ENCODE measurements at regions not wholly inside any gene's neighbourhood (a gene's known extent, or its start where the extent isn't known, plus 50 kb on each side); places are given as distances from the start of the nearest gene placed in this dataset.

DNA sequence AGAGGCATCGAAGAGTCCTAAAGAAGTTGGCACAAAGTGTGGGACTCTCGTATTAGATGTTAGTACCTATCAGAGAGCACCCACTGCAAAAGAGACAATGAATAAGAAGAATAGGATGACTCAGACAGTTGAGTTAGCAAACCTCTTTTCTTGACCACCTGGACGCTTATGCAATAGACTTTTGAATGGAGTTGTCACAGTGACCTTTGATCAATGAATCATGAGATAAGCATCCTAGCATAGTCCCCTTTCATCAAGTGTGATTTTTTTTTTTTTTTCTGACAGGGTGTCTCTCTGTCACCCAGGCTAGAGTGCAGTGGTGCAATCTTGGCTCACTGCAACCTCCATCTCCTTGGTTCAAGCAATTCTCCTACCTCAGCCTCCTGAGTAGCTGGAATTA, 1417.9 kb upstream of the GOT2 start:
- Histone ChIP-seq H3K4me1 (ENCODE audit: control insufficient read depth, insufficient read depth, low read length) (no peaks in the 10 kb centered on the region), H3K27ac (ENCODE audit: low read length) (no peak overlapping the region), H3K9me3 (ENCODE audit: control insufficient read depth, insufficient read depth, low read depth, low read length) (no peaks in the 10 kb centered on the region), H3K4me3 (ENCODE audit: low read depth in 2 of 2, low read length in 2 of 2) (no peak overlapping the region), H3K27me3 (ENCODE audit: control insufficient read depth, insufficient read depth, low read length) (no peaks in the 10 kb centered on the region), H3K36me3 (ENCODE audit: control insufficient read depth, insufficient read depth, low read length) (no peaks in the 10 kb centered on the region)
- TF ChIP-seq SIN3A (IDR thresholded peaks at IDR 0.05; ENCODE audit: borderline replicate concordance, insufficient read depth, low read depth, low read length) (no peak), POLR2AphosphoS5 (IDR thresholded peaks at IDR 0.05; ENCODE audit: low read depth, low read length) (no peak), TCF7L2 (IDR thresholded peaks at IDR 0.05; ENCODE audit: low read depth, low read length) (no peak)
- TF ChIP-seq, protein P1, sequence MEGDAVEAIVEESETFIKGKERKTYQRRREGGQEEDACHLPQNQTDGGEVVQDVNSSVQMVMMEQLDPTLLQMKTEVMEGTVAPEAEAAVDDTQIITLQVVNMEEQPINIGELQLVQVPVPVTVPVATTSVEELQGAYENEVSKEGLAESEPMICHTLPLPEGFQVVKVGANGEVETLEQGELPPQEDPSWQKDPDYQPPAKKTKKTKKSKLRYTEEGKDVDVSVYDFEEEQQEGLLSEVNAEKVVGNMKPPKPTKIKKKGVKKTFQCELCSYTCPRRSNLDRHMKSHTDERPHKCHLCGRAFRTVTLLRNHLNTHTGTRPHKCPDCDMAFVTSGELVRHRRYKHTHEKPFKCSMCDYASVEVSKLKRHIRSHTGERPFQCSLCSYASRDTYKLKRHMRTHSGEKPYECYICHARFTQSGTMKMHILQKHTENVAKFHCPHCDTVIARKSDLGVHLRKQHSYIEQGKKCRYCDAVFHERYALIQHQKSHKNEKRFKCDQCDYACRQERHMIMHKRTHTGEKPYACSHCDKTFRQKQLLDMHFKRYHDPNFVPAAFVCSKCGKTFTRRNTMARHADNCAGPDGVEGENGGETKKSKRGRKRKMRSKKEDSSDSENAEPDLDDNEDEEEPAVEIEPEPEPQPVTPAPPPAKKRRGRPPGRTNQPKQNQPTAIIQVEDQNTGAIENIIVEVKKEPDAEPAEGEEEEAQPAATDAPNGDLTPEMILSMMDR (IDR thresholded peaks at IDR 0.05), result no peak
- TF ChIP-seq, protein P2, sequence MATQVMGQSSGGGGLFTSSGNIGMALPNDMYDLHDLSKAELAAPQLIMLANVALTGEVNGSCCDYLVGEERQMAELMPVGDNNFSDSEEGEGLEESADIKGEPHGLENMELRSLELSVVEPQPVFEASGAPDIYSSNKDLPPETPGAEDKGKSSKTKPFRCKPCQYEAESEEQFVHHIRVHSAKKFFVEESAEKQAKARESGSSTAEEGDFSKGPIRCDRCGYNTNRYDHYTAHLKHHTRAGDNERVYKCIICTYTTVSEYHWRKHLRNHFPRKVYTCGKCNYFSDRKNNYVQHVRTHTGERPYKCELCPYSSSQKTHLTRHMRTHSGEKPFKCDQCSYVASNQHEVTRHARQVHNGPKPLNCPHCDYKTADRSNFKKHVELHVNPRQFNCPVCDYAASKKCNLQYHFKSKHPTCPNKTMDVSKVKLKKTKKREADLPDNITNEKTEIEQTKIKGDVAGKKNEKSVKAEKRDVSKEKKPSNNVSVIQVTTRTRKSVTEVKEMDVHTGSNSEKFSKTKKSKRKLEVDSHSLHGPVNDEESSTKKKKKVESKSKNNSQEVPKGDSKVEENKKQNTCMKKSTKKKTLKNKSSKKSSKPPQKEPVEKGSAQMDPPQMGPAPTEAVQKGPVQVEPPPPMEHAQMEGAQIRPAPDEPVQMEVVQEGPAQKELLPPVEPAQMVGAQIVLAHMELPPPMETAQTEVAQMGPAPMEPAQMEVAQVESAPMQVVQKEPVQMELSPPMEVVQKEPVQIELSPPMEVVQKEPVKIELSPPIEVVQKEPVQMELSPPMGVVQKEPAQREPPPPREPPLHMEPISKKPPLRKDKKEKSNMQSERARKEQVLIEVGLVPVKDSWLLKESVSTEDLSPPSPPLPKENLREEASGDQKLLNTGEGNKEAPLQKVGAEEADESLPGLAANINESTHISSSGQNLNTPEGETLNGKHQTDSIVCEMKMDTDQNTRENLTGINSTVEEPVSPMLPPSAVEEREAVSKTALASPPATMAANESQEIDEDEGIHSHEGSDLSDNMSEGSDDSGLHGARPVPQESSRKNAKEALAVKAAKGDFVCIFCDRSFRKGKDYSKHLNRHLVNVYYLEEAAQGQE (IDR thresholded peaks at IDR 0.05; ENCODE audit: insufficient read depth in 1 of 2, low read depth in 2 of 2, low read length in 1 of 2), result no peak
- in situ Hi-C loops (cut with HindIII; ENCODE audit: low pct_unique_long_range_greater_than_20kb, low sequenced_read_pairs), result no loop called here
- ChIA-PET CTCF (no interaction called here), POLR2A (no interaction called here)
- intact Hi-C loops (cut with micrococcal nuclease; ENCODE audit: unreplicated experiment), result no loop called here
- BruUV-seq (replicated peaks), result no TSS peak
- no peak for ATAC-seq
- no peak for DNase-seq (ENCODE audit: low read depth, low spot score)

DNA sequence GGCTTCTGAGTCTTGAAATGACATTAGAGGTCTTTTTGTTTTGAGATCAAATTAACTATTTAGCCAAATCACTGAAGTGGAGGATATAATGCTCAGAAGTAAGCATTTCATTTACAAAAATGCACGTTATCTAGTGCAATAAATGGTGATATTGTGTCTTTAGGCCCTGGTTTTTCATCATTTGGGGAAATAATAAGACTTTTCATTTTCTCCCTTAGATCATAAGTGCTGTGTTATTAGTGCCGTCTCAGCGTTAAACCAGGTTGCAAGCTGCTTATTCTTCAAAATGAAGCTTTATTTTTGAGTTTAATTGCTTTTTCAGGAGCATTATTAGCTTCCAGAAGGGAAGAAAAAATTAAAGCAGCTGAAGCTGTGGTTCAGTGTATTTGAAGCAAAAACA, 1416.8 kb upstream of the GOT2 start:
- ATAC-seq (no peak), DNase-seq (ENCODE audit: low read depth, low spot score) (no peak)
- CTCF ChIA-PET, result no interaction called here
- Histone ChIP-seq H3K27ac (ENCODE audit: low read length) (no peak overlapping the region), H3K9me3 (ENCODE audit: control insufficient read depth, insufficient read depth, low read depth, low read length) (no peaks in the 10 kb centered on the region), H3K4me1 (ENCODE audit: control insufficient read depth, insufficient read depth, low read length) (no peaks in the 10 kb centered on the region), H3K4me3 (ENCODE audit: low read depth in 2 of 2, low read length in 2 of 2) (no peak overlapping the region), H3K36me3 (ENCODE audit: control insufficient read depth, insufficient read depth, low read length) (no peaks in the 10 kb centered on the region), H3K27me3 (ENCODE audit: control insufficient read depth, insufficient read depth, low read length) (no peaks in the 10 kb centered on the region)
- TF ChIP-seq, protein P1 (IDR thresholded peaks at IDR 0.05), result no peak
- no peak for TF ChIP-seq POLR2AphosphoS5 (IDR thresholded peaks at IDR 0.05; ENCODE audit: low read depth, low read length)
- TF ChIP-seq, protein P2 (IDR thresholded peaks at IDR 0.05; ENCODE audit: insufficient read depth in 1 of 2, low read depth in 2 of 2, low read length in 1 of 2), result no peak
- no peak for TF ChIP-seq TCF7L2 (IDR thresholded peaks at IDR 0.05; ENCODE audit: low read depth, low read length)
- TF ChIP-seq SIN3A (IDR thresholded peaks at IDR 0.05; ENCODE audit: borderline replicate concordance, insufficient read depth, low read depth, low read length), result no peak
- intact Hi-C loops (cut with micrococcal nuclease; ENCODE audit: unreplicated experiment), result no loop called here
- POLR2A ChIA-PET, result no interaction called here
- in situ Hi-C loops (cut with HindIII; ENCODE audit: low pct_unique_long_range_greater_than_20kb, low sequenced_read_pairs), result no loop called here
- no TSS peak for BruUV-seq (replicated peaks)

All from Panc1 (cell line).